Stimulated activated memory B cell treated with anti-CD40 and anti-IgM and Interleukin-4, amounts not matched to agents 10 μg/mL and 1 μg/mL and 100 μg/mL, for 72 hours (primary cell): ENCODE measurements at regions not wholly inside any gene's neighbourhood (a gene's known extent, or its start where the extent isn't known, plus 50 kb on each side); places are given as distances from the start of the nearest gene placed in this dataset.

ENCODE experiments used
- ATAC-seq: fragments of 150-1000 bp; cut with Tn5 transposase; 2 replicates; pipeline ENCODE4 v1.10.0; 2021
- H3K27ac Mint-ChIP-seq: one replicate; pipeline ENCODE4 v1.8.0; 2022; ENCODE audit warnings: mild to moderate bottlenecking, mixed read lengths
- H3K27me3 Mint-ChIP-seq: one replicate; pipeline ENCODE4 v1.8.0; 2022; ENCODE audit warnings: mixed read lengths
- H3K36me3 Mint-ChIP-seq: one replicate; pipeline ENCODE4 v1.8.0; 2022; ENCODE audit warnings: mixed read lengths
- H3K4me1 Mint-ChIP-seq: one replicate; pipeline ENCODE4 v1.8.0; 2022; ENCODE audit warnings: mixed read lengths
- H3K4me3 Mint-ChIP-seq: one replicate; pipeline ENCODE4 v1.8.0; 2022; ENCODE audit warnings: mild to moderate bottlenecking, moderate library complexity, mixed read lengths
- H3K9me3 Mint-ChIP-seq: one replicate; pipeline ENCODE4 v1.8.0; 2022; ENCODE audit warnings: mixed read lengths

DNA sequence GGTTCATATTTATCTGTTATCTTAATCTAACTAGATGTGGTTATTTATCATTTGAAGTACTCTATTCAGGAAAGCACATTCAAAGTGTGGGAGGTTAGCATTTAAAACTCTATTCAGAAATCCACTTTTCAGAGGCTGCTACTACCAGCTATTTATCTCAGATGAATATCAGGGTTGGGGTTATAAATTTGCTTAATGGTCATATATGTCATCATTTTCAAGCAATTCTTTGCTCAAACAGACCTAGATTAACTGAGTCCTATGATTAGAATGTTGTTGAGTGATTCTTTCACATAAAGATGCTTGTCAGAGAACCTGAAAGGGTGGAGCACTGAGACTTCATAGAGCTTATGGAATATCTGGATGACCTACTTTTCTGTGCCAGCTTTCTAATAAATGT is 436.9 kb upstream of the TGFBR2 start:
- H3K27me3 Mint-ChIP-seq: no peaks in the 10 kb centered on the region
- no peaks in the 10 kb centered on the region for H3K36me3 Mint-ChIP-seq
- no peaks in the 10 kb centered on the region for H3K4me1 Mint-ChIP-seq
- no peak overlapping the region for H3K27ac Mint-ChIP-seq
- ATAC-seq: no peak
- H3K4me3 Mint-ChIP-seq: no peak overlapping the region
- H3K9me3 Mint-ChIP-seq: peaks cover 3% of the 10 kb centered on the region

DNA sequence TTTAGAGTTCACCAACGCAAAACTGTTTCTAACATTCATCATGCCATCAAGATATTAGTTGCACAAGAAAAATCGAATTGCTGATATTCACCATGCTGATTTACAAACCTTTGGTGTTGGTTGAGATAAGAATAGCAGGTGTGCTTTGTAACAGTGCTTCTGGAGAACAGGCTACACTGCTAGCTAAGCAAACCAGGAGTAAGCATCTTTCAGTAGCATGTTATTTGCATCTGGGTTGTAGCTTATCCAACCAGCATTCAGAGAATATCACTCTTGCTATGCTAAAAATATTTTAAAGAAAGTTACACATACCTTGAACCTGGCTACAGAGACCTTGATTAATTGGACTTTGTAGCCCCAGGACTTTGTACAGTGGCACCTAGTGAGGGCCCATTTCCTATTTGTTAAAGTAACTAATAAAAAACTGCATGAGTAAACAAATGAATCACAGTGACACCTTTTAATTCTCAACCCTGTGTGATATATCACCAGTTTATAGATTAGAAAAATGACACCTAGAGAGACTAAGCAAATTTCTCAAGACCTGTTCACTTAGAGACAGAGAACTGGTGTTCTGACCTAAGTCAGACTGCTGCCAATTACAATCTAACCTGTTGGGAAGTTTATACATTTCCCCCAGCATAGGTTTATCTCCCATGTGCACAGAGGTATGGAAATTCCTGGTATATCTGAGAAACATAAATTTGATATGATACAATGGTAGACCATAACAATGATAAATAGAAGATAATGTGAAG is 435.5 kb upstream of the TGFBR2 start:
- no peaks in the 10 kb centered on the region for H3K27me3 Mint-ChIP-seq
- no peaks in the 10 kb centered on the region for H3K36me3 Mint-ChIP-seq
- no peak overlapping the region for H3K27ac Mint-ChIP-seq
- H3K9me3 Mint-ChIP-seq: peaks cover 3% of the 10 kb centered on the region
- ATAC-seq: no peak
- H3K4me1 Mint-ChIP-seq: no peaks in the 10 kb centered on the region
- no peak overlapping the region for H3K4me3 Mint-ChIP-seq

DNA sequence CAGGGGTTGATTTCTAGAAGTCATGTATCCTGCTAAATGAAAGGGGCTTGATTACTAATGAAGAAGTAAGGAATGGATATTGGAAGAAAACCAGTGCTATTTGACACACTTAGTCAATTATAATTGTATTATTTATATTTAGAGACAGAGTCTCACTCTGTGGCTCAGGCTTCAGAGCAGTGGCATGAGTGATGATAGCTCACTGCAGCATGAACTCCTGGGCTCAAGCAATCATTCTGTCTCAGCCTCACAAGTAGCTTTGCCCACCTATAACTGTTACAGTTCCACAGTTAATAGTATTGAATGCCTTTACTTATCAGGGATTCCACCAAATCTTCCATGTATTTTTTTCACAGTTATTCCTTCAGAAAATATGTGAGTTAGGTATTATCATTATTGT is 432.0 kb upstream of the TGFBR2 start:
- H3K4me1 Mint-ChIP-seq: no peaks in the 10 kb centered on the region
- H3K27me3 Mint-ChIP-seq: peaks cover 5% of the 10 kb centered on the region
- H3K4me3 Mint-ChIP-seq: no peak overlapping the region
- H3K27ac Mint-ChIP-seq: no peak overlapping the region
- H3K9me3 Mint-ChIP-seq: peaks cover 2% of the 10 kb centered on the region
- H3K36me3 Mint-ChIP-seq: no peaks in the 10 kb centered on the region
- no peak for ATAC-seq

- H3K36me3 Mint-ChIP-seq: no peaks in the 10 kb centered on the region
- no peak overlapping the region for H3K27ac Mint-ChIP-seq
- no peak for ATAC-seq
- H3K27me3 Mint-ChIP-seq: peaks cover 19% of the 10 kb centered on the region
- H3K4me3 Mint-ChIP-seq: no peak overlapping the region
- peaks cover 6% of the 10 kb centered on the region for H3K9me3 Mint-ChIP-seq
- no peaks in the 10 kb centered on the region for H3K4me1 Mint-ChIP-seq
These were observed 425.9 kb upstream of the TGFBR2 start for GRCh38 chr3:30180310-30181177.

DNA sequence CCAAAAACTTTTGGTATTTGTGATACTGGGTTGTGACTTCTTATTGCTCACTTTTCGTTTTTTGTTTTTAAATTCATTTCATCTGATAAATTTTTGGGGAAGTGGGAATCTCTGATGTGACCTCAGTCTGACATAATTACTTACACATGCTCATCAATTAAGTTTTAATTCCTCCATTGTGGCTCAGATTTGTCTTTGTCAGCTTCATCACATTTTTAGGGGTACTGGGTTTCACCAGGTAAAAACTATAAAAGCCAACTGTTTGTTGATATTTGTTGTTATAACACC is 425.3 kb upstream of the TGFBR2 start:
- ATAC-seq: no peak
- H3K27me3 Mint-ChIP-seq: peaks cover 21% of the 10 kb centered on the region
- peaks cover 6% of the 10 kb centered on the region for H3K9me3 Mint-ChIP-seq
- no peak overlapping the region for H3K4me3 Mint-ChIP-seq
- no peak overlapping the region for H3K27ac Mint-ChIP-seq
- H3K4me1 Mint-ChIP-seq: no peaks in the 10 kb centered on the region
- no peaks in the 10 kb centered on the region for H3K36me3 Mint-ChIP-seq

DNA sequence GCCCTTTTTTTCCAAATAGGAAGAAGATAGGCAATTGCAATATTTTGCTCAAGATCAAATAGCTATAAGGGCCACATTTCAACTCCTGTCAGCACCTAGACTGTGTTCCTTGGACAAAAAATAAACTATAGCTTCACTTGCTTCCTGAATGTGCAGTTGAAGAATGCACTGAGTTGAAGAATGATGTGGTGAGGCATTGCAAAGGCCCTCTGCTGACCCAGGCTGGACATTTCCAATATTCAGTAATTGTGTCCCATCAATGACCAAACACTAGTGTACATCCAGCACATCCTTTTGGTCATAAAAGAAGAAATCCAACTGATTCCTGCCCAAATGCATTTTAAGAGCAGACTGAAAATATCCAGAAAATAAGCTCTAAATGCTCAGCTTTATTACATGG is 424.8 kb upstream of the TGFBR2 start:
- H3K9me3 Mint-ChIP-seq: peaks cover 6% of the 10 kb centered on the region
- H3K27ac Mint-ChIP-seq: no peak overlapping the region
- H3K4me3 Mint-ChIP-seq: no peak overlapping the region
- peaks cover 21% of the 10 kb centered on the region for H3K27me3 Mint-ChIP-seq
- H3K4me1 Mint-ChIP-seq: no peaks in the 10 kb centered on the region
- no peaks in the 10 kb centered on the region for H3K36me3 Mint-ChIP-seq
- no peak for ATAC-seq

DNA sequence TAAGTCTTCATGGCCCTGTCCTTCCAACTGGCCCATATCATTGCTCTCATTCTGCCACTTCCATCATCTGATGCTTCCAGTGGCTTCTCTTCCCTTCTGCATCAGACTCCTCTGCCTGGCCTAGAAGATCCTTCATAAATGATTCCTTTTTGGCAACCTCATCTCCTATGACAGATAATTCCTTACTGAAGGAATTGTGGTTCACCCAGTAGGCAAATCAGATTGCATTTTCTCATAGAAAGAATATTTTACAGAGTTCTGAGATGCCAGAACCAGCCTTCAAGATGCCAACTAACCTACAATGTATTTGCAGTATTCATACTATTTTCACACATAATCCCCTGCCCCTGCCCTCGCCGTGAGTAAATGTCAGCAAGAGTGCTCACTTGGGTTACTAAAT is 423.0 kb upstream of the TGFBR2 start:
- no peaks in the 10 kb centered on the region for H3K4me1 Mint-ChIP-seq
- peaks cover 21% of the 10 kb centered on the region for H3K27me3 Mint-ChIP-seq
- ATAC-seq: no peak
- H3K27ac Mint-ChIP-seq: no peak overlapping the region
- H3K9me3 Mint-ChIP-seq: peaks cover 6% of the 10 kb centered on the region
- H3K36me3 Mint-ChIP-seq: no peaks in the 10 kb centered on the region
- H3K4me3 Mint-ChIP-seq: no peak overlapping the region

DNA sequence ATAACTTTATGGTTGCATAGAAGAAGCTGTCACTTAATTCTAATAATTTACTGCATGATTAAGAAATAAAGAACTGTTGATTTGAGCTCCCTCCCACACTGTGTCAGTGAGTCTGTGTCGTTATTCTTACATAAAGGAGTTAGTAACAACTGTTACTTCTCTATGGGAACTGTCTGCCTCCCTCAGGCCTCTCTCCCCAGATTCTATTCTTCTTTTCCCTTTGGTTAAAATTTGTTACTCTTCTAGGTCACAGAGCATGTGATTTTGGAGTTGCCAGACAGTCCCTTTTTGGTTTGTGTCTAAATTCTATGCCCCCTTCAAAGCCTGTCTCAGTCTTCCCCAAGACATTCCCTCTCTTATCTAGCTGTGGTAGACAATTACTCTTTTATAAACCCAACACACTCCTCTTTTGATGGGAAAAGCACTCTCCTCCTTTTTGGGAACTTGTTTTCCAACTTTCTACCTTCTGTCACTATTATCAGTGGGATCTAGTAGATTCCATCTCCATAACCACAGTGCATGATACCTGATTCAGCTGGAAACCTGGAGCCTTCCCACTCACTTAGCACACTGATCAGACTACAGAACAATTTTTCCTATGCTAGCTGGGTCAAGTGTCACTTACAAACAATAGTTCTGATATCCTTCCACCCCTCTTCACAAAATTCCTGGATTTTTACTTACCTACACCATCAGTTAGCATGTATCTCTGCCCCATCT is 422.1 kb upstream of the TGFBR2 start:
- Mint-ChIP-seq H3K4me1 (no peaks in the 10 kb centered on the region), H3K36me3 (no peaks in the 10 kb centered on the region), H3K9me3 (peaks cover 3% of the 10 kb centered on the region), H3K4me3 (no peak overlapping the region), H3K27me3 (peaks cover 17% of the 10 kb centered on the region), H3K27ac (no peak overlapping the region)
- no peak for ATAC-seq

DNA sequence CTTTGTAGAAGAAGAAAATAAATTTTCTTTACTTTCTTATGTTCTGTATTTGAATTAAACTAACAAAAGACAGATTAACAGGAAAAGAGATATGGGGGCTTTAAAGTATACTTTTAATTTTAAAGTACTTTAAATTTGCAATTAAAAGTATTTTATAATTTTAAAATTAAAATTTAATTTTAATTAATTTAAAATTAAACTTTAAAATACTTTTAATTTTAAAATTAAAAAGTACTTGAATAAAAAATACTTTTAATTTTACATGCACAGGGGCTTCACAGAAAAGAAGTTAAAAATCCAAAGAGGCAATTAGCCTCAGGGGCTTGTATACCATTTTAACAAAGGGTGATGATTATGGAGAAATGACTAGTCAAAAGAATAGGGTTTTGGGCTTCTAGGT is 420.5 kb upstream of the TGFBR2 start:
- Mint-ChIP-seq H3K9me3 (no peaks in the 10 kb centered on the region), H3K36me3 (no peaks in the 10 kb centered on the region), H3K27me3 (peaks cover 18% of the 10 kb centered on the region), H3K4me3 (no peak overlapping the region), H3K4me1 (no peaks in the 10 kb centered on the region), H3K27ac (no peak overlapping the region)
- ATAC-seq: no peak

- Mint-ChIP-seq H3K27ac (no peak overlapping the region), H3K4me3 (no peak overlapping the region), H3K27me3 (peaks cover 18% of the 10 kb centered on the region), H3K36me3 (no peaks in the 10 kb centered on the region), H3K4me1 (no peaks in the 10 kb centered on the region), H3K9me3 (no peaks in the 10 kb centered on the region)
- no peak for ATAC-seq
These were observed 419.6 kb upstream of the TGFBR2 start for GRCh38 chr3:30186741-30187219.

GRCh38 chr3:30187366-30187765 is 419.0 kb upstream of the TGFBR2 start:
- ATAC-seq: no peak
- Mint-ChIP-seq H3K4me3 (no peak overlapping the region), H3K4me1 (no peaks in the 10 kb centered on the region), H3K9me3 (no peaks in the 10 kb centered on the region), H3K36me3 (no peaks in the 10 kb centered on the region), H3K27ac (no peak overlapping the region), H3K27me3 (peaks cover 18% of the 10 kb centered on the region)

DNA sequence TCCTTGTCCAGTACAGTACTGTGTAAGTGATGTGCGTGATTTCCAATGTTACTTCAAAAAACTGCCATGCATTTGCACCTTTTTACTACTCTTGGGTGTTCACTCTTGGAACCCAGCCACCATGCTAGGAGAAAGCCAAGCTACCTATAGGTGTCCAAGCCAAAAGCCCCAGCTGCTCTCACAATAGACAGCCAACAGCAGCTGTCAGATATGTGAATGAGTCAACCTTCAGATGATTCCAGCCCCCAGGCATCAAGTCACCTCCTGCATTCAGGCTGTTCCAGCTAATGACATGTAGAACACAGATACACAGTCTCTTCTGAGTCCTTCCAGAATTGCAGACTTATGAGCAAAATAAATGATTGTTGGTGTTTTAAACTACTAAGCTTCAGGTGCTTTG is 417.7 kb upstream of the TGFBR2 start:
- Mint-ChIP-seq H3K4me1 (peaks cover 6% of the 10 kb centered on the region), H3K27me3 (peaks cover 18% of the 10 kb centered on the region), H3K9me3 (no peaks in the 10 kb centered on the region), H3K36me3 (no peaks in the 10 kb centered on the region), H3K27ac (no peak overlapping the region), H3K4me3 (no peak overlapping the region)
- no peak for ATAC-seq

GRCh38 chr3:30189900-30190299 is 416.5 kb upstream of the TGFBR2 start:
- ATAC-seq: no peak
- Mint-ChIP-seq H3K27ac (no peak overlapping the region), H3K4me3 (no peak overlapping the region), H3K36me3 (no peaks in the 10 kb centered on the region), H3K4me1 (peaks cover 10% of the 10 kb centered on the region), H3K27me3 (peaks cover 18% of the 10 kb centered on the region), H3K9me3 (no peaks in the 10 kb centered on the region)

GRCh38 chr3:30193625-30194044 is 412.8 kb upstream of the TGFBR2 start:
- Mint-ChIP-seq H3K4me3 (no peak overlapping the region), H3K27me3 (peaks cover 11% of the 10 kb centered on the region), H3K27ac (no peak overlapping the region), H3K36me3 (no peaks in the 10 kb centered on the region), H3K4me1 (peaks cover 29% of the 10 kb centered on the region), H3K9me3 (no peaks in the 10 kb centered on the region)
- no peak for ATAC-seq

DNA sequence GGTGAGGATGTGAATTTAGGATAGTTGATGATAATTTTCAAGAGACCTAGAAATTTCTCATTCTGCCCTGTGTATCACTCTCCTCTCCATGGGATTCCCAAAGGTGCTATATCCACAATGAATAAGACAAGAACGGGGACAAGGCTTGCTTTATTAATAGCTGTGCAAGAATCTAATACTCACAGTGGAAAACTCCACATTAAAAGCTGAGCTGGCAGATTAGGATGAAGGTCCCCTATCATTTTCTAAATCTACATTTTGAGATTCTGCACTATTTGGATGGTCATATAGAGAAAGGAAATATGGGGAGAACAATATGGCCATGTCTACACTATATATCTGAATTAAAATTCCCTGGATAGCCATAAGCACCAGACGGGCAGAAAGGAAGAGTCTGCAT is 411.0 kb upstream of the TGFBR2 start:
- Mint-ChIP-seq H3K36me3 (no peaks in the 10 kb centered on the region), H3K27ac (no peak overlapping the region), H3K9me3 (no peaks in the 10 kb centered on the region), H3K4me1 (peaks cover 34% of the 10 kb centered on the region), H3K27me3 (peaks cover 5% of the 10 kb centered on the region), H3K4me3 (no peak overlapping the region)
- ATAC-seq: no peak
